Activated CD4-positive, alpha-beta T cell treated with anti-CD3 and anti-CD28 coated beads for 24 hours (primary cell): ENCODE measurements at regions not wholly inside any gene's neighbourhood (a gene's known extent, or its start where the extent isn't known, plus 50 kb on each side); places are given as distances from the start of the nearest gene placed in this dataset.

ENCODE experiments used
- DNase-seq, 2 donors: peaks; one replicate each; pipeline ENCODE4 v3.0.0-alpha.2; 2020; ENCODE audit warnings: low read depth in 2 of 2

GRCh38 chr2:211067029-211067428 lies 510.6 kb downstream of the CPS1 start:
- no peak for DNase-seq

GRCh38 chr2:211068108-211068780 lies 511.8 kb downstream of the CPS1 start:
- no peak for DNase-seq

GRCh38 chr2:211070547-211070946 lies 514.1 kb downstream of the CPS1 start:
- no peak for DNase-seq

- no peak for DNase-seq
Observed at GRCh38 chr2:211077216-211077767, 520.9 kb downstream of the CPS1 start.

GRCh38 chr2:211084352-211084751 lies 528.0 kb downstream of the CPS1 start:
- DNase-seq, result no peak

- DNase-seq, result no peak
Observed at GRCh38 chr2:211085056-211085680, 528.8 kb downstream of the CPS1 start.

GRCh38 chr2:211086049-211086448 lies 529.6 kb downstream of the CPS1 start:
- no peak for DNase-seq

GRCh38 chr2:211089127-211089526 lies 532.7 kb downstream of the CPS1 start:
- DNase-seq, result no peak

- no peak for DNase-seq
Observed at GRCh38 chr2:211093743-211094303, 537.4 kb downstream of the CPS1 start.

GRCh38 chr2:211103989-211104388 lies 547.6 kb downstream of the CPS1 start:
- no peak for DNase-seq

GRCh38 chr2:211113334-211114175 lies 557.2 kb downstream of the CPS1 start:
- no peak for DNase-seq

- DNase-seq, result no peak
Observed at GRCh38 chr2:211114826-211115455, 558.5 kb downstream of the CPS1 start.

GRCh38 chr2:211117026-211117425 lies 560.6 kb downstream of the CPS1 start:
- DNase-seq, result no peak

GRCh38 chr2:211126256-211126655 lies 569.9 kb downstream of the CPS1 start:
- DNase-seq, result no peak

- no peak for DNase-seq
Observed at GRCh38 chr2:211127501-211127900, 571.1 kb downstream of the CPS1 start.

- no peak for DNase-seq
Observed at GRCh38 chr2:211128287-211128686, 571.9 kb downstream of the CPS1 start.

- DNase-seq, result no peak
Observed at GRCh38 chr2:211129798-211130197, 573.4 kb downstream of the CPS1 start.

GRCh38 chr2:211132046-211132445 lies 575.6 kb downstream of the CPS1 start:
- DNase-seq, result no peak

GRCh38 chr2:211132573-211132972 lies 576.2 kb downstream of the CPS1 start:
- no peak for DNase-seq

GRCh38 chr2:211133766-211134165 lies 577.4 kb downstream of the CPS1 start:
- no peak for DNase-seq

- DNase-seq, result no peak
Observed at GRCh38 chr2:211138551-211138950, 582.2 kb downstream of the CPS1 start.

- DNase-seq, result no peak
Observed at GRCh38 chr2:211141646-211142045, 585.2 kb downstream of the CPS1 start.
